GM10248 (cell line): ENCODE measurements at regions not wholly inside any gene's neighbourhood (a gene's known extent, or its start where the extent isn't known, plus 50 kb on each side); places are given as distances from the start of the nearest gene placed in this dataset.

Experiments used
- CTCF ChIA-PET: fragments of 300-600 bp; sonication (Branson Sonifier 250); formaldehyde crosslinking; extraction: SDS; loops from one replicate; lab custom pipeline; 2021; ENCODE audit warnings: antibody characterized with exemption; lab: Yijun Ruan, JAX
- POLR2A ChIA-PET: fragments of 350-650 bp; sonication (Branson Sonifier 250); formaldehyde crosslinking; extraction: SDS; loops from one replicate; lab custom pipeline; 2020; ENCODE audit warnings: antibody characterized with exemption; lab: Yijun Ruan, JAX
- DNase-seq: peaks from one replicate; pipeline ENCODE4 v3.0.0; 2012; ENCODE audit errors: extremely low spot score
- CTCF ChIP-seq: IDR thresholded peaks from 2 replicates; pipeline ENCODE4 v1.5.1; 2012; ENCODE audit warnings: mild to moderate bottlenecking, low read depth; ENCODE audit errors: extremely low read depth, missing control alignments, control extremely low read depth

GRCh38 chr4:65893957-65894755 lies 223.9 kb upstream of the EPHA5 start:
- no peak for TF ChIP-seq CTCF
- DNase-seq = no peak
- ChIA-PET CTCF (interaction anchor here (1.2 kb wide), 2 partner anchors 10 to 21 kb away, joined by 3 to 5 read pairs; no protein-coding TSS in a partner anchor), POLR2A (no interaction called here)

GRCh38 chr4:65893271-65893670 lies 223.0 kb upstream of the EPHA5 start:
- ChIA-PET POLR2A (no interaction called here), CTCF (interaction anchor here (1.2 kb wide), 2 partner anchors 9 to 20 kb away, joined by 3 to 5 read pairs; no protein-coding TSS in a partner anchor)
- no peak for DNase-seq
- TF ChIP-seq CTCF = no peak

- no peak for DNase-seq
- TF ChIP-seq CTCF = no peak
- ChIA-PET CTCF (no interaction called here), POLR2A (no interaction called here)
Measured at GRCh38 chr4:65880594-65880993, 210.3 kb upstream of the EPHA5 start.

GRCh38 chr4:65868096-65868824 lies 198.0 kb upstream of the EPHA5 start:
- no peak for TF ChIP-seq CTCF
- ChIA-PET POLR2A (no interaction called here), CTCF (no interaction called here)
- DNase-seq = no peak

- POLR2A ChIA-PET = no interaction called here
- CTCF ChIA-PET = no interaction called here
- no peak for TF ChIP-seq CTCF
- no peak for DNase-seq
Measured at GRCh38 chr4:65865489-65865888, 195.2 kb upstream of the EPHA5 start.

- CTCF ChIA-PET = no interaction called here
- no peak for TF ChIP-seq CTCF
- POLR2A ChIA-PET = no interaction called here
- DNase-seq = no peak
Measured at GRCh38 chr4:65861993-65862392, 191.7 kb upstream of the EPHA5 start.
